ENCODE measurements at regions not wholly inside any gene's neighbourhood (a gene's known extent, or its start where the extent isn't known, plus 50 kb on each side); places are given as distances from the start of the nearest gene placed in this dataset.

- POLR2A ChIA-PET: no interaction called here
- in situ Hi-C loops (cut with MboI) (no loop called here), intact Hi-C loops (cut with micrococcal nuclease) (no loop called here)
- Histone ChIP-seq H3K27me3 (ENCODE audit: control insufficient read depth in 2 of 2, insufficient read depth in 2 of 2, low read length in 2 of 2) (no peaks in the 10 kb centered on the region), H3K36me3 (ENCODE audit: control insufficient read depth, insufficient read depth, low read length) (no peaks in the 10 kb centered on the region), H3K4me2 (ENCODE audit: insufficient read depth, low read length) (no peak overlapping the region), H3K4me3 (no peak overlapping the region), H4K20me1 (replicated peaks; ENCODE audit: control insufficient read depth, insufficient read depth, low read length) (no peaks in the 10 kb centered on the region), H3K79me2 (ENCODE audit: control insufficient read depth, insufficient read depth, low read length) (no peaks in the 10 kb centered on the region), H3K9me3 (replicated peaks; ENCODE audit: control insufficient read depth, insufficient read depth, low read depth, low read length) (no peaks in the 10 kb centered on the region; the same call in 1 of the 2 replicates), H3K27ac (ENCODE audit: extremely low read depth, low read depth, low read length) (no peak overlapping the region), H3K4me1 (replicated peaks in 1 of 2; ENCODE audit: control insufficient read depth in 2 of 2, insufficient read depth in 2 of 2, low read length in 2 of 2) (no peaks in the 10 kb centered on the region), H3K9me1 (ENCODE audit: control insufficient read depth, insufficient read depth, low read length) (no peaks in the 10 kb centered on the region), H2AFZ (ENCODE audit: low read depth, low read length) (no peak overlapping the region), H3K9ac (ENCODE audit: insufficient read depth in 1 of 2, low read depth in 2 of 2, low read length in 2 of 2) (no peak overlapping the region)
- ATAC-seq (no peak), DNase-seq (ENCODE audit: extremely low read depth in 1 of 4, low spot score in 3 of 4) (no peak), FAIRE-seq (no peak)
- no TSS peak for BruUV-seq (replicated peaks)
- CTCF ChIA-PET (ENCODE audit: low intra/inter-chr PET ratio): no interaction called here
- 14% methylated on average over 4 of the region's 4 CpGs for WGBS (ENCODE audit: insufficient coverage, low coverage, missing lambda C conversion rate)
- TF ChIP-seq UBTF (IDR thresholded peaks at IDR 0.05; ENCODE audit: borderline replicate concordance in 1 of 2, low read depth in 2 of 2, low read length in 2 of 2): no peak
- TF ChIP-seq HNRNPK (IDR thresholded peaks at IDR 0.05; ENCODE audit: low read depth, low read length, poor library complexity, severe bottlenecking): no peak
- TF ChIP-seq, protein P1, sequence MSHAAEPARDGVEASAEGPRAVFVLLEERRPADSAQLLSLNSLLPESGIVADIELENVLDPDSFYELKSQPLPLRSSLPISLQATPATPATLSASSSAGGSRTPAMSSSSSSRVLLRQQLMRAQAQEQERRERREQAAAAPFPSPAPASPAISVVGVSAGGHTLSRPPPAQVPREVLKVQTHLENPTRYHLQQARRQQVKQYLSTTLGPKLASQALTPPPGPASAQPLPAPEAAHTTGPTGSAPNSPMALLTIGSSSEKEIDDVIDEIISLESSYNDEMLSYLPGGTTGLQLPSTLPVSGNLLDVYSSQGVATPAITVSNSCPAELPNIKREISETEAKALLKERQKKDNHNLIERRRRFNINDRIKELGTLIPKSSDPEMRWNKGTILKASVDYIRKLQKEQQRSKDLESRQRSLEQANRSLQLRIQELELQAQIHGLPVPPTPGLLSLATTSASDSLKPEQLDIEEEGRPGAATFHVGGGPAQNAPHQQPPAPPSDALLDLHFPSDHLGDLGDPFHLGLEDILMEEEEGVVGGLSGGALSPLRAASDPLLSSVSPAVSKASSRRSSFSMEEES (CRISPR knock-in tag; IDR thresholded peaks at IDR 0.05): peak; percentile 67
These were observed 174.6 kb downstream of the CHRM3 start for GRCh38 chr1:239560921-239561320.

Data from K562 (cell line).